ENCODE measurements at regions not wholly inside any gene's neighbourhood (a gene's known extent, or its start where the extent isn't known, plus 50 kb on each side); places are given as distances from the start of the nearest gene placed in this dataset.

GRCh38 chr13:83220241-83220640 is 662.0 kb downstream of the SLITRK1 start:
- Histone ChIP-seq H3K9ac (no peak overlapping the region), H2AFZ (no peak overlapping the region), H3K27ac (no peak overlapping the region), H3K4me1 (no peaks in the 10 kb centered on the region), H3K27me3 (ENCODE audit: control insufficient read depth, insufficient read depth, low read length) (no peaks in the 10 kb centered on the region), H3K79me2 (no peaks in the 10 kb centered on the region), H3K36me3 (ENCODE audit: control insufficient read depth, insufficient read depth, low read length) (no peaks in the 10 kb centered on the region), H3K4me2 (ENCODE audit: low read length) (no peak overlapping the region), H3K4me3 (ENCODE audit: low read depth, low read length) (no peak overlapping the region), H3K9me3 (ENCODE audit: control insufficient read depth, low read length) (no peaks in the 10 kb centered on the region)
- TF ChIP-seq CTCF (IDR thresholded peaks at IDR 0.05) = no peak

GRCh38 chr13:83219832-83220231 is 662.4 kb downstream of the SLITRK1 start:
- H3K4me2 ChIP-seq (ENCODE audit: low read length) = no peak overlapping the region
- no peaks in the 10 kb centered on the region for H3K9me3 ChIP-seq (ENCODE audit: control insufficient read depth, low read length)

GRCh38 chr13:83216479-83217245 is 665.6 kb downstream of the SLITRK1 start:
- TF ChIP-seq CTCF (IDR thresholded peaks at IDR 0.05) = no peak
- Histone ChIP-seq H3K4me1 (no peaks in the 10 kb centered on the region), H3K27me3 (ENCODE audit: control insufficient read depth, insufficient read depth, low read length) (no peaks in the 10 kb centered on the region), H3K4me2 (ENCODE audit: low read length) (no peak overlapping the region), H3K9me3 (ENCODE audit: control insufficient read depth, low read length) (no peaks in the 10 kb centered on the region), H2AFZ (no peak overlapping the region), H3K4me3 (ENCODE audit: low read depth, low read length) (no peak overlapping the region), H3K36me3 (ENCODE audit: control insufficient read depth, insufficient read depth, low read length) (no peaks in the 10 kb centered on the region), H3K9ac (no peak overlapping the region), H3K79me2 (no peaks in the 10 kb centered on the region), H3K27ac (no peak overlapping the region)

More at GRCh38 chr13:83219832-83220231, 662.4 kb downstream of the SLITRK1 start:
- Histone ChIP-seq H3K36me3 (ENCODE audit: control insufficient read depth, insufficient read depth, low read length) (no peaks in the 10 kb centered on the region), H3K4me3 (ENCODE audit: low read depth, low read length) (no peak overlapping the region), H3K27me3 (ENCODE audit: control insufficient read depth, insufficient read depth, low read length) (no peaks in the 10 kb centered on the region), H3K79me2 (no peaks in the 10 kb centered on the region), H3K4me1 (no peaks in the 10 kb centered on the region), H3K27ac (no peak overlapping the region), H3K9ac (no peak overlapping the region), H2AFZ (no peak overlapping the region)
- no peak for TF ChIP-seq CTCF (IDR thresholded peaks at IDR 0.05)

- H2AFZ ChIP-seq = no peak overlapping the region
- no peak for TF ChIP-seq CTCF (IDR thresholded peaks at IDR 0.05)
- H3K4me2 ChIP-seq (ENCODE audit: low read length) = no peak overlapping the region
- no peaks in the 10 kb centered on the region for H3K9me3 ChIP-seq (ENCODE audit: control insufficient read depth, low read length)
- H3K79me2 ChIP-seq = no peaks in the 10 kb centered on the region
- no peaks in the 10 kb centered on the region for H3K4me1 ChIP-seq
- H3K27me3 ChIP-seq (ENCODE audit: control insufficient read depth, insufficient read depth, low read length) = no peaks in the 10 kb centered on the region
- no peak overlapping the region for H3K9ac ChIP-seq
- H3K4me3 ChIP-seq (ENCODE audit: low read depth, low read length) = no peak overlapping the region
- no peaks in the 10 kb centered on the region for H3K36me3 ChIP-seq (ENCODE audit: control insufficient read depth, insufficient read depth, low read length)
- H3K27ac ChIP-seq = no peak overlapping the region
Observed at GRCh38 chr13:83215627-83216026, 666.6 kb downstream of the SLITRK1 start.

DNA sequence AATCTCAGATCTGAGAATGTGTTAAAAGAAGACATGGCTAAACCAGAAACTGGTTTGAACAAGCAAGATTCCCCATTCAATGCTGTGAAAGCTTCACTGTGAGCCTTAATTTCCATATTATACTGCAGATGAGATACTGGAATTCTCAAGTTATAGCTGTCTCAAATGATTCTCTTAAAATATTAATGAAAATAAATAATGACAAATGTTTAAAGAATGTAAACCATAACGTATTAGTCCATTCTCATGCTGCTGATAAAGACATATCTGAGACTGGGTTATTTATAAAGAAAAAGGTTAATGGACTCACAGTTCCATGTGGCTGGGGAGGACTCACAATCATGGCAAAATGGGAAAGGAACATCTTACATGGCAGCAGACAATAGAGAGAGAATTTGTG is 667.8 kb downstream of the SLITRK1 start:
- TF ChIP-seq CTCF (IDR thresholded peaks at IDR 0.05) = no peak
- H3K4me2 ChIP-seq (ENCODE audit: low read length) = no peak overlapping the region

More for the DNA sequence above, 667.8 kb downstream of the SLITRK1 start:
- Histone ChIP-seq H3K36me3 (ENCODE audit: control insufficient read depth, insufficient read depth, low read length) (no peaks in the 10 kb centered on the region), H3K4me3 (ENCODE audit: low read depth, low read length) (no peak overlapping the region), H3K27me3 (ENCODE audit: control insufficient read depth, insufficient read depth, low read length) (no peaks in the 10 kb centered on the region), H3K27ac (no peak overlapping the region), H3K4me1 (no peaks in the 10 kb centered on the region), H3K9ac (no peak overlapping the region), H2AFZ (no peak overlapping the region), H3K9me3 (ENCODE audit: control insufficient read depth, low read length) (no peaks in the 10 kb centered on the region), H3K79me2 (no peaks in the 10 kb centered on the region)
